OCI-M2 (cell line): ENCODE measurements at regions not wholly inside any gene's neighbourhood (a gene's known extent, or its start where the extent isn't known, plus 50 kb on each side); places are given as distances from the start of the nearest gene placed in this dataset.
"Not testable (repeated sequence)": the region's sequence is repeated elsewhere in the genome, so short reads cannot be mapped to it uniquely, and the experiment has no call there.

ENCODE experiments used
- DNase-seq: peaks from one replicate; lab custom pipeline; 2025; ENCODE audit not compliant: unreplicated experiment; lab: John Stamatoyannopoulos, UW

DNA sequence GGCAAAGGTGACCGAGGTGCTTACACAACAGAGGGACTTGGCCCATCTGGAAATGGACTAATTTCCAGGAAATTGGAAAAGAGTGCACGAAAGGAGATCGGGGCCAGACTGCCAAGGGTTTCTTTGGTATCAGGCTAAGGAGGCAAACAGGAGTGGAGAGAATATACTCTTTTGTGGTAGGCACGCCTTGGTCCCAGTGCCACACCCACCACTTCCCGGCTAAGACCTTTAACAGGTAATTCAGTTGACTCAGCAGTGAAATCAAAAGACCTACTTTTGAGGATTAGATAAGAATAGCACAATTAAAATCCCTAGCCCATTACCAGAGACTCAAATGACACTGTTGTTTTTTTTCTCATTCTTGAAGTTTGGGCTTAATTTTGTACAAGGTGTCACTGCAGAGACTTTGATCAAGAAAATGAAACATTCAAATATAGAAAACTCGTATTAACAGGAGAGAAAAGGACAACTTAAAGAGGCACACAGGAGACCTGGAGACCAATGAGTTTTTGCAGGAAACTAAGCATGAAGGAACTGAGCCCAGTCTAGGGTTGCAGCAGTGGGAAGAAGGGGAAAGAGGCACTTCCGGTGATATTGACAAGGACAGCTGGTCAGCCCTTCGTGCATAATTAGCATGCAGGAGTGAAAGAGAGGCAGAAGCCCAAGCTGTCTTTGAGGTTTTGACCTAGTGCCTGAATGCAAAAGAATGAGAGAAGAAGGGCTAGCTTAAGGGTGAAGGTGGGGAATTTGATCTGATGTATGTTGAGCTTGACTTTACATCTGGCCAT is 265.5 kb upstream of the CCL2 start:
- DNase-seq: no peak

DNA sequence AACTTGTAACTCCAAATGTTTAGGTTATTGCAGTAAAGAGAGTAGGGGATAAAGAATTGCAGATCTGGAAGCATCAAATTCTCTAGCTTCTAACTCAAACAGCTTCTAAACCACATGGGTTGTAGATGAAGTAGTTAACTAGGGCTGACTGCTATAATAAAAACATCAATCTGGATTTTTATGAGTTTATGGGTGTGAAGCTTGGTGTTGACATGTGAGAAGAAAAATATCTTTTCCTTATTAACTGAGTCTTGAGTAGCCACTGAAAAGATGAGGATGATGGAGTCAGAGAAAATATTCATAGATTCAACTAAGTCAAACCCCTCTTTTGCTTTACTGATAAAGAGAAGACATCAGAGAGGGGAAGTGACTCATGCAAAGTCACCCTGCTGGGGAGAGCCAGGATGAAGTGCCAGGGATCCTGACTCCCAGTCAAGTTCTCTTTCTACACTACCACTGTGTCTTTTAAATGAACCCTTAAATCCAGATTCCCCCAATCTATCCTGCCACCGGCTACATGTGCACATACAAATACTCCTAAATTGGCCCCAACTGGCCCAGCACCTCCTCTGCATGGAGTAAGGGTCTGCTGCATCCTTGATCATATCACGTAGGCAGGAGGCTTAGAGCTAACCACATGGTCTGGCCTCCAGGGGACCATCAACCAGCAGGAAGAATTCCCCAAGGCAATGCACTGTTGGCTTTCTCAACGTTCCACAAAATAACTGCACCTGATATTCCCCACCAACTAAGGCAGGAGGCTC is 264.0 kb upstream of the CCL2 start:
- DNase-seq: no peak

DNA sequence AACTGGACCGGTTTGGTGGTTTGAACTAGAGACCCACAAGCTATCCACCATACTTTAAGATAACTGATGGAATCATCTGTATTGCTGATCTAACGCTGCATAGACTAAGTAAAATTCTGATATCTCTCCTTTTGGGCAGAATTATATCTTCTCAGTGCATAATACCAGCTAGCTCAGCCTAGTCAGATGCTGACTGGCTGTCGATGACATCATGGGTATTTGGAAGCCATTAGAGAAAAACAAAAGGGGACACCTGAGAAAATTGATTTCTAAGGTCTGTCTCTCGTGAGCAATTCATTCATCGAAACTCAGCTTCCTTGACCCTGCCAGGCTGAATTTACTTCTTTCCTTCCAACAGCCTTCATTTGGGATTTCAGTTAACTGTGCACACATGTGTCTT is 263.0 kb upstream of the CCL2 start:
- no peak for DNase-seq

DNA sequence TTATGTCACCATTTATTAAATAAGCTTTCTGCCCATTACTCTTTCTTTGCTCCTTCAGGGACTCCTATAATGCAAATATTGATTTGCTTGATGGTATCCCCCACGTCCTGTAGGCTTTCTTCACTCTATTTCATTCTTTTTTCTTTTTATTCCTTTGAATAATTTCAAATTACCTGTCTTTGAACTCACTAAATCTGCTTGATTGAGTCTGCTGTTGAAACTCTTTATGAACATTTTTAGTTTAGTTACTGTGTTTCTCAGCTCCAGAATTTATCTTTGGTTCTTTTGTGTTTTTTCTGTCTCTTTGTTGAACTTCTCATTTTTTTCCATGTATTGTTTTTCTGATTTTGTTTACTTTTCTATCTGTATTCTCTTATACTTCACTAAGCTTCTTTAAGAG is 254.4 kb upstream of the CCL2 start:
- DNase-seq: no peak

DNA sequence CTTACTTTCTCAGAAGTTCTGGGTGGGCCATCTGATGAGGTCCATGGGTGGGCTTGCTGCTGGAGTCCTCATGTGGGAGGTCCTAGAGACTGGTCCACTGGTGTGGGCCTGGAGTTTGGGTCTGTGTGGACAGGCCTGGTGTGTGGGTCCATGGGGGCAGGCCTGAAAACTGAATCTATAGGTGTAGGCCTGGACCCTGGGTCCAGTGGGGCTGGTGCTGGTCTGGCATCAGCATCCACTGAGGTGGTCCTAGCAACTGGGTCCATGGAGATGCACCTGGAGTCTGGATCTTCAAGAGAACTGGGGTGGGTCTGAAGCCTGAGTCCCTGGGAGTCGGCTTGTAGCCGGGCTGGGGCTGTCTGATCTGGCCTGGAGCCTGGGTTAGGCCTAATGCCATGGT is 253.8 kb upstream of the CCL2 start:
- DNase-seq: no peak

DNA sequence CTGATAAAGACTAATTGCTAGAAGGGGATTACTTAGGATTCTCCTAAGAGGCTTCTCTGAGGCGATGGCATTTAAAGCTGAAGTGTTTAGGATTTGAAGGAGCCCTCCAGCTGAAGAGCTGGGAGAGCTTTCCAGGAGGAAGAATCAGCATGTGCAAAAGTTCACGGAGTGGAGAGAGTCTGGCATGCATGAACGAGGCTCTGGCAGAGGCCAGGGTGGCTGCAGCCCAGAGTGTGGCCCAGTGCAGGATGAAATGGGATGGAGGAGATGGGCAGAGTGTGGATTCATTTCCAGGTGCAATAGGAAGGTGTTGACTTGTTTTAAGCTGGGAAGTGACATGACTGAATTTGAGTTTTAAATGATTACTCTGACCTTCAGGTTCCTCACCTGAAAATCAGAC is 249.0 kb upstream of the CCL2 start:
- no peak for DNase-seq

DNA sequence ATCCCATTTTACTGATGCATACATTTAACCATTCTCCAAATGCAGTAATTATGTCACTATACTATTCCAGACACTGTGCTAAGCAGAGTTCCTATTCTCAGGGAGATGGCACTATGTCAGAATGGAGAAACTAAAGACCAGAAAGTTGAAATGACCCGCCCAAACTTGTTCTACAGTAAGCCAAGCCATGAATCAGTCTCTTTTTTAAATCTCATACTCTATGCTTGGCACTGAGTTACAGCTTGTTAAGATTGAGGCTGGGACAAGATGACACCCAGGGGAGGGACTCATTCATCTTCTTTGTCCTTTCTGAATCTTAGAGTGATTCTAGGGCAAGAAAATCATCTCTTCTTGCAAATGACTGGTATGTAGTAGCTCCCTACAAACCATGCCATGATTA is 247.0 kb upstream of the CCL2 start:
- DNase-seq: no peak

DNA sequence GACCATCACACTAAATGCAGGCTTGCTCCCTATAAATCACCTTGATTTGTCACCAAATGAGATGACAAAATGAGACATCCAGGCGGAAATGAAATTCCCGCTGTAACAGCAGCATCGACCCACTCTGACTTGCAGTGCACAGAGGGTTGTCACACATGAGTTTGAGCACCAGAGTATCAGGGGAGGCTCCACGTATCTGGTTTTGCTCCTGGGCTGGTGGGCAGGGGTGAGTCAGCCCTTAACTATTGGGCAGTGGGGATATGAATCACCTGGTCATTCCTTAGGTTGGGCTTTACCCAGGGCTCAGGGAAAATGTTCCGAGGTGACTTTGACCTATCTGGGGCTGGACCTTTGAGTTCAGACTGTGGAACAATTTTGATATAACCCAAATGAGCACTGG is 245.2 kb upstream of the CCL2 start:
- no peak for DNase-seq

DNA sequence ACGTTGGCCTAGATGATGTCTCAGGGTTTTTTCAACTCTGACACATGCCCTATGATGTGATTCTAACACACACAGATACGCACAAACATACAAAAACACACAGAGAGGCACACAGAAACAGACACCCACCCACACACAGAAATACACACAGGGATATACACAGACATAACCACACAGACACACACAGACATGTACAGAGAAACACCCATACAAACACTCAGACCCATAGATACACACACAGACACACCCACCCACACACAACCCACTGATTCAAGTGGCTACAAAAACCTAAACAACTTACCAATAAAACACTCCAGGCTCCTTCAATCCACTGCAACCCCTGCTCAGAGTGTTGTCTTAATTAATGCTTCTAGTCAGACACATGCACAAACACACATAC is 244.6 kb upstream of the CCL2 start:
- no peak for DNase-seq

DNA sequence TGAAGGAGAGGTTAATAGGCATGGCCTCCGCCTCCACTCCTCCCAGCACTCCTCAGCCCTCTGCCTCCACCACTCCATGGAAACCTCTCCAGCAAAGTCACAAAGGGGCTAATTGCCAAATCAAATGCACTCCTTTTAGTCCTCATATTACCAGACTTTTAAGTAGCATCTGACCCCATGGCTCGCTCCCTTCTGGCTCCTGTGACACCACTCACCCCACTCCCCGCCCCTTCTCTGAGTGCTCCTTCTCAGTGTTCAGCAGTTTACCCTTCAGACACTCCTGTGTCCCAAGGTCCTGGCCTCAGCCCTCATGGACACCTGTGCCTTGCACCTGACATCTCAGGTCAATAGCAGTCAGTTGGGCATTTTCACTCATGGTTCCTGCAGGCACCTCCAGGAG is 243.5 kb upstream of the CCL2 start:
- DNase-seq: no peak

DNA sequence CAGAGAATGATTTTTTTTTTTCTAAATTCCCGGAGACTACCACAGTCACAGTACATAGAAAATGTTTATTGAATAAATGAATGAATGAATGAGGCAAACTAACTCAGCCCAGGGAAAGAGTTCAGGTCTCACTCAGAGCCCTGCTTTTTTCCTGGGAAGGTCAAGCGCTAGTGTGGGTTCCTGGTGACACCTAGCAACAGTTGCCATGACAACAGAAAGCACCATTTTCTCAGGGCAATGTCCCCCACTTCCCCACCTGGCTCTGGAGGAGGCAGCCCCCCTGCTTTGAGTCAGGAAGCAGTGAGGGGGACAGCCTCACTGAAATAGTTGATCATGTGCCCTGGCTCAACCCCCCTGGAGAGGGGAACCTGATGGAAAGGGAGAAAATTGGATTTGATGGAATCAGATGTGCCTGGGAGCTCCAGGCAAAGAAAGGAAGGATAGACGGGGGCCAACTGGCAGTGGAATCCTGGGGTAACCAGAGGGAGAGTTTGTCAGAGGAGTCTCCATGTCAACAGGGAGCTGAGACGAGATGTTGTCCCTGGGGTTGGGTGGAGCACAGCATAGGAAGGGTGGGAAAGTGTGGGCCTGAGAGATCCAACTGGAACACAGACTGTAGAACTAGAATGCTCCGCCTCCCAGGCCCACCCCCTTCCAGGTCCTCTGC is 242.2 kb upstream of the CCL2 start:
- DNase-seq: no peak

DNA sequence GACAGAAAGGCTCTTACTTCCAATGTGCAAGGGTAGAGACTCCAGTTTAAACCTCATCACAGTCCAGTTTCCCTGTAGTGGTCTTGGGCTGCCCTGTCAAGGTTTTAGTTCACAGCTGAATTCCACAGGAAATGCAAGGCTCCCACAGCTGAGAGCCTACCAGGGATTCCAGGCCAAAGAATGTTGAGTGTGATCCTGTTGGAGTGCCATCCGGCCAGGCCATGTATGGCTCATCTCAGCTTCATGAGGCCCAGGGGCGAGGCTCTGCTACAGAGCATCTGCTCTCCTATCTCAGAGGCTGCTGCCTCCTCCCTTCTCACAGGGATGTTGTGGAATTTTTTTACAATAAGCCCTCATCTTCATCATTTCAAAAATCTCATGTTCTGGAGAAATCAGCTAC is 239.8 kb upstream of the CCL2 start:
- no peak for DNase-seq

DNA sequence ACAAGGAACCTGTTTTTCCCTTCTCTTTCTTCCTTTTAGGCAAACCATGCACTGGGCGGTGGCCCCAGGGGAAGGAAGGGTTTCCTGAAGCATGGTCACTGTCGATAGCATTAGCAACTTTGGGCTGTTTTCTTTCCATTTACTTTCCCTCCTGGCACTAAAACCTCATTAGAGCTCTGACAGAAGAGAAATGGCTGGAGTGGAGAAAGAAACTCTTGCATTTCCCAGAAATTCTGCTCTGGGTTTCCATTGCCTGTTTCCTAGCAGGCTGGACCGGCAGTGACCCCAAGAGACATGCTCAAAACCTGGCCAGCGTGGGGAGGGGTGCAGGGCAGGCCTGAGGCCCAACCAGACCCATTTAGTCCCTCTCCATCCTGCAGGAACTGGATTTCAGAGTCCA is 230.7 kb upstream of the CCL2 start:
- no peak for DNase-seq

DNA sequence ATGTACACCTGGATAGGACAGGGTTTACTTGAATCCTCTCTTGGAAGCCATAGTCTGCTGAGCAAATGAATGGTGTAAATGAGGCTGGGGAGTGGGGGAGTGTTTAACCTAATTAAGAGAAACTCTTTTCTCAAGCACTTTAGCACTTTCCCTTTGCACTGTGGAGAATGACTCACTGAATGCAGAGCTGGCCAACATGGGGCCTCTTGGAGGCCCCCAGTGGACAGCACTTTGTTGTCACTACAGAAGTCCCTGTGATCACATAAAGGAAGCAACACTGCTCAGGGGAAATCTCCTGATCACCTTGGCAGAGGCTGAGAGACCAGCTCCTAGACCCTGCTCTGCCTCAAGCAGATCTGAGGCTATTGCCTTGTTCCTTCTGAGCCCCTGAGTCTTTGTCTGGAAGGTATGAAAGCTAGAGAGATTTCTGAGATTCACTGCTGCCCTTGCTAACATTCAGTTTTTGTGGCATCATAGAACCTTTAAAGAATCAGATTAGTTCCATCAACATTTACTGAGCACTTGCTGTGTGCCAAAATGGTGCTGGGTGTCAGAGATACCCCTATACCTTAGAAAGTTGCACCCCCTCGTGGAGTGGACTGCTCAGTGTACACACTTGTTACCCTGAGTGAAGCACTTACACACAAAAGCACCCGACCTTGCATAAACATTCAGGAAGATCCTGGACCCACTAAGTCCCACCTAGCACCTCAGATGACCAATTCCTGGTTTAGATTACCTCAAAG is 230.1 kb upstream of the CCL2 start:
- DNase-seq: no peak

DNA sequence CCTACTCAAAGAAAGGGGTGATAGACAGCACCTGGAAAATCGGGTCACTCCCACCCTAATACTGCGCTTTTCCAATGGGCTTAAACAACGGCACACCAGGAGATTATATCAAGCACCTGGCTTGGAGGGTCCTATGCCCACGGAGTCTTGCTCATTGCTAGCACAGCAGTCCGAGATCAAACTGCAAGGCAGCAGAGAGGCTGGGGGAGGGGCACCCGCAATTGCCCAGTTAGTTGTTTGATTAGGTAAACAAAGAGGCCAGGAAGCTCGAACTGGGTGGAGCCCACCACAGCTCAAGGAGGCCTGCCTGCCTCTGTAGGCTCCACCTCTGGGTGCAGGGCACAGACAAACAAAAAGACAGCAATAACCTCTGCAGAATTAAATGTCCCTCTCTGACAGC is 224.5 kb upstream of the CCL2 start:
- not testable (repeated sequence) for DNase-seq

DNA sequence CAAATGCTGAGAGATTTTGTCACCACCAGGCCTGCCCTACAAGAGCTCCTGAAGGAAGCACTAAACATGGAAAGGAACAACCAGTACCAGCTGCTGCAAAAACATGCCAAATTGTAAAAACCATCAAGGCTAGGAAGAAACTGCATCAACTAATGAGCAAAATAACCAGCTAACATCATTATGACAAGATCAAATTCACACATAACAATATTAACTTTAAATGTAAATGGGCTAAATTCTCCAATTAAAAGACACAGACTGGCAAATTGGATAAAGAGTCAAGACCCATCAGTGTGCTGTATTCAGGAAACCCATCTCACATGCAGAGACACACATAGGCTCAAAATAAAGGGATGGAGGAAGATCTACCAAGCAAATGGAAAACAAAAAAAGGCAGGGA is 222.8 kb upstream of the CCL2 start:
- not testable (repeated sequence) for DNase-seq

DNA sequence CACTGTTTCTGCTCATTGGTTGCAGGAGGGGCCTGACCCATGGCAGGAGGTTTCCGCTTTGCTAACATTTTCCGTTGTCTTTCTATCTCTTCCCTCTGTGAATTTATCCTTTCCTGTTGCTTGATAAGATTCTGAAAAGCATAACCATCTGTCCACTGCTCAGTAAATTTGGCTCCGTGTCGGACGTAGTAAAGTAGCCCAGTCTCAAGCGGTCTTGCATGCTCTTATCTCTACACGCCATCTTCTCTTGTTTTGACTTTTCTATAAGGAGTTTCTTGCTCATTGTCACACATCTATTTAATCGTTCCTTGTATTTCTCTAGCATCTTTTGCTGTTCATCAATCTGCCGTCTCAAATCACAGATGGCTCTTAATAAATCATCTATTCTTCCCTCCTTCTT is 216.3 kb upstream of the CCL2 start:
- not testable (repeated sequence) for DNase-seq

DNA sequence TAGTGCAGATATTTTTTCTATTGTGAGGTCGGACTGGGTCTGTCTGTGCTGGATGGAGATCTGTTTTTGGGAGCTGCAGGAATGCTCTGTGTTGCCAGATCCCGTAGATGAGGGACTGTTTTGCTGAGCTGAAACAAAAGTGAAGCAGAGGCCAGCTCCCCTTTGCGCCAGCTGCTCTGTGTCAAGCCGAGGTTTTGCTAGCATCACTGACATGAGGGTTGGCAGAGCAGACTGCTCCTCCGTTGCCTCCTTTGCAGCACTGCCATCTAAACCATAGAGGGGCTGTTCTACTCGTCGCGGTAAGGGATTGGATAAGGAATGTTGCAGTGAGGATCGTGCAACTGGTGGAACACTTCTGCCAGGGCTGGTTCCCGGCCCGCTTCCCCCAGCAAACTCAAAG is 215.9 kb upstream of the CCL2 start:
- not testable (repeated sequence) for DNase-seq

DNA sequence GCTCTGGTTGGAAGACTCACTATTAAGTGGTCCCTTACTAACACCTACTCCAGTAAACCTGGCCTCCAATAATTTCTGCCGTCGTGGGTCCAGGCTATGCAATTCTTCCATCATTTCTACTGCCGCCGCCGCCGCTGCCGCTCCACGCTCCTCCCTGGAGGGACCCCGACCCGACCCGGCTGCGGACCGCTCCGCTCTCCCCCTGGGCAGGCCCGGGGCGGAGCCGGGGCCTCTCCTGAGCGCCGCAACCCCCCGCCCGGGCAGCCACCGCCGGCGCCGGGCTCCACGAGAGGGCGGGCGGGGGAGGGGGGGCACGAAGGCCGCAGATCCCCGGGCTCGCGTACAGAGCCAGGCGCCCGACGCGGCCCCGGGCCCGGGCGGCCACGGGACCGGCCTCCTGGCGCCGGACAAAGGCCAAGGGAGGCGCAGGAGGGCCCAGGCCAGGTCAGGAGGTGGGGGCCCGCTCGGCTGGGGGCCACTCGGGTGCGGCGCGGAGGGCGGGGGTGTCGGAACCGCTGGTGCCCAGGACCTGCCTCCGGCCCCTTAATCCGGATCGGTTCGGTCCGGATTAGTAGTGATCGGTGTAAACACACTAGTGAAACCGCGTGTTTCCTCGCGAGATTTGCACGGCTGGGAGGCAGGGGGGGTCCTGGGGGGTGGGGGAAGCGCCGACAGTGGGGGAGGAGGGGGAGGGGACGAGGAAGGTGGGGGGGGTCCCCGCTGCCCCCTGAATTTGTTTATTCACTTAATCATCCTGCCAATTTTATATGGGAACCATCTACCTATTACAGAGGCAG is 215.1 kb upstream of the CCL2 start:
- DNase-seq: not testable (repeated sequence)

DNA sequence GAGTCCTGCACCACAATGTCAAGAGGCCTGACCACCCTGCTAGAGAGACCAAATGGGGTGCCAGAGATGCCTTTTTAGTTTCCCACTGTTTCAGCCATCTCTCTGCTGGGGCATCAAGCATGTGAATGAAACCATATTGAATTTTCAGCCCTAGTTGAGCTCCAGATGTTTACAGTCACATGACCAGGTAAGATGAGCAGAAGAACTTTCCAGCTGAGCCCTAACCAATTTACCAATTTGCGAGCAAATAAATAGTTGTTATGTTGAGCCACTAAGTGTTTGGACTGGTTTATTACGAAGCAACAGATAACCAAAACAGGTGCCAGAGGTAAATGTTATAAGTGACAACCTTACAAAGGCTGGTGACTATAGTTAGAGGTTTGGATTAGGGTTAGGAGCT is 209.1 kb upstream of the CCL2 start:
- DNase-seq: no peak

DNA sequence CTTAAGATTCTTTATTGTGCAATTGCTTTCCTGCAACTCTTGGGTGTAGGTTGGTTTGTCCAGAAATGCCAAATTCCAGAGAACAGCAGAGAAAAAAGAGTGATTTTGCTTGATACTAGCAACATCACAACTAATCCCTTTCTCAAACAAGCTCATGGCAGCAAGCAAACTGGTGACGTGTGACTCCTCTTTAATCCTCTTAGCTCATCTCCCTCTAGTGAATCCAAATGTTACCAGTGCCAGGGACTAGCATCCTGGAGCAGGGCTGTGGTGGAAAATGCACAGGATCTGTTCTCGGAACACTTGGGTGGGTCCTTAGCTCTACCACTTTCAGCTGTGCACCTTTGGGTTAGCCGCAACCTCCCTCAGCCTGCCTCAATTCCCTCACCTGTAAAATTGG is 204.0 kb upstream of the CCL2 start:
- no peak for DNase-seq
